ENCODE measurements at regions not wholly inside any gene's neighbourhood (a gene's known extent, or its start where the extent isn't known, plus 50 kb on each side); places are given as distances from the start of the nearest gene placed in this dataset.

- Histone ChIP-seq H3K27ac (no peak overlapping the region), H3K4me1 (no peaks in the 10 kb centered on the region), H3K27me3 (no peaks in the 10 kb centered on the region), H3K4me3 (no peak overlapping the region), H3K36me3 (no peaks in the 10 kb centered on the region), H3K9me3 (no peaks in the 10 kb centered on the region)
- no peak for DNase-seq
- intact Hi-C loops (cut with DNase I; ENCODE audit: low total_unique reads) = no loop called here
- TF ChIP-seq CTCF (IDR thresholded peaks at IDR 0.05) (no peak), POLR2AphosphoS5 (IDR thresholded peaks at IDR 0.05) (no peak), EP300 (IDR thresholded peaks at IDR 0.05) (no peak), POLR2A (IDR thresholded peaks at IDR 0.05) (no peak)
- 89 to 98% (median 90%) methylated on average over 3 of the region's 3 CpGs for WGBS, 5 donors
Measured at GRCh38 chr17:13329421-13329820, 272.3 kb downstream of the HS3ST3A1 start.

GRCh38 chr17:13323990-13324389 is 277.7 kb downstream of the HS3ST3A1 start:
- no peaks in the 10 kb centered on the region for H3K27me3 ChIP-seq
- H3K4me1 ChIP-seq = no peaks in the 10 kb centered on the region
- DNase-seq = no peak
- intact Hi-C loops (cut with DNase I; ENCODE audit: low total_unique reads) = no loop called here
- no peaks in the 10 kb centered on the region for H3K36me3 ChIP-seq
- no peak overlapping the region for H3K4me3 ChIP-seq
- TF ChIP-seq CTCF (IDR thresholded peaks at IDR 0.05) (no peak), POLR2A (IDR thresholded peaks at IDR 0.05) (no peak), EP300 (IDR thresholded peaks at IDR 0.05) (no peak)
- no peaks in the 10 kb centered on the region for H3K9me3 ChIP-seq
- no peak overlapping the region for H3K27ac ChIP-seq

GRCh38 chr17:13321951-13322701 is 279.6 kb downstream of the HS3ST3A1 start:
- TF ChIP-seq POLR2AphosphoS5 (IDR thresholded peaks at IDR 0.05) (no peak), CTCF (IDR thresholded peaks at IDR 0.05) (no peak), POLR2A (IDR thresholded peaks at IDR 0.05) (no peak), EP300 (IDR thresholded peaks at IDR 0.05) (no peak)
- Histone ChIP-seq H3K4me1 (no peaks in the 10 kb centered on the region), H3K27me3 (no peaks in the 10 kb centered on the region), H3K4me3 (no peak overlapping the region), H3K36me3 (no peaks in the 10 kb centered on the region), H3K9me3 (no peaks in the 10 kb centered on the region), H3K27ac (no peak overlapping the region)
- intact Hi-C loops (cut with DNase I; ENCODE audit: low total_unique reads) = no loop called here
- WGBS, 5 donors = 89 to 96% (median 94%) methylated on average over 3 of the region's 3 CpGs
- no peak for DNase-seq

GRCh38 chr17:13320046-13320785 is 281.5 kb downstream of the HS3ST3A1 start:
- intact Hi-C loops (cut with DNase I; ENCODE audit: low total_unique reads) = no loop called here
- DNase-seq = peak in 1 of 2 donors; percentile 24
- Histone ChIP-seq H3K9me3 (no peaks in the 10 kb centered on the region), H3K36me3 (no peaks in the 10 kb centered on the region), H3K4me1 (no peaks in the 10 kb centered on the region), H3K4me3 (no peak overlapping the region), H3K27ac (no peak overlapping the region), H3K27me3 (no peaks in the 10 kb centered on the region)
- TF ChIP-seq POLR2AphosphoS5 (IDR thresholded peaks at IDR 0.05) (no peak), POLR2A (IDR thresholded peaks at IDR 0.05) (no peak), EP300 (IDR thresholded peaks at IDR 0.05) (no peak), CTCF (IDR thresholded peaks at IDR 0.05) (no peak)
- 51 to 73% (median 60%) methylated on average over 5 of the region's 5 CpGs for WGBS, 5 donors

Measured in stomach (tissue), 8 donors.